IMR-90 (cell line): ENCODE measurements at regions not wholly inside any gene's neighbourhood (a gene's known extent, or its start where the extent isn't known, plus 50 kb on each side); places are given as distances from the start of the nearest gene placed in this dataset.
A peak's percentile ranks its signal among the peaks of the same experiment; 100 is the strongest.

Source experiments
- ATAC-seq: fragments of 200-7000 bp; cut with Tn5 transposase; 2 replicates; pipeline ENCODE4 v1.9.1; 2020; ENCODE audit warnings: low read depth, mild to moderate bottlenecking, moderate library complexity
- BruUV-seq: library from RNA; stranded (reverse); fragments of 400-500 nt; replicated peaks from 2 replicates; lab custom pipeline; 2021; lab: Mats Ljungman, UMichigan
- CTCF ChIA-PET: fragments of 300-600 bp; formaldehyde crosslinking; extraction: SDS; loops from one replicate; lab custom pipeline; 2021; ENCODE audit warnings: antibody characterized with exemption; lab: Yijun Ruan, JAX
- POLR2A ChIA-PET: fragments of 300-600 bp; sonication (Branson Sonifier 250); formaldehyde crosslinking; loops from one replicate; lab custom pipeline; 2022; ENCODE audit warnings: antibody characterized with exemption; ENCODE audit not compliant: unreplicated experiment; lab: Charles Lee
- DNase-seq: peaks from one replicate; pipeline ENCODE4 v3.0.0; 2013
- H2AFZ ChIP-seq: replicated peaks from 2 replicates; pipeline ENCODE3; 2013; ENCODE audit warnings: low read length, mild to moderate bottlenecking; ENCODE audit not compliant: poor library complexity
- H2AK5ac ChIP-seq: 2 replicates; pipeline ENCODE4 v1.6.1; 2013; ENCODE audit warnings: low read depth, low read length, inconsistent platforms
- H2AK9ac ChIP-seq: replicated peaks from 2 replicates; pipeline ENCODE3; 2013; ENCODE audit warnings: mild to moderate bottlenecking, low read depth, low read length, moderate library complexity; ENCODE audit not compliant: poor library complexity
- H2BK120ac ChIP-seq: 2 replicates; pipeline ENCODE4 v1.6.1; 2013; ENCODE audit warnings: low read depth, low read length, inconsistent platforms
- H2BK15ac ChIP-seq: 3 replicates; pipeline ENCODE4 v1.6.1; 2013; ENCODE audit warnings: low read depth, low read length, inconsistent platforms
- H2BK20ac ChIP-seq: 2 replicates; pipeline ENCODE4 v1.6.1; 2013; ENCODE audit warnings: low read depth, mild to moderate bottlenecking, inconsistent platforms, low read length, moderate library complexity
- H2BK5ac ChIP-seq: 2 replicates; pipeline ENCODE4 v1.6.1; 2013; ENCODE audit warnings: mild to moderate bottlenecking, low read depth, low read length, inconsistent platforms; ENCODE audit not compliant: poor library complexity, severe bottlenecking
- H3K14ac ChIP-seq: replicated peaks from 2 replicates; pipeline ENCODE4 v1.6.1; 2013; ENCODE audit warnings: low read depth, low read length, inconsistent platforms
- H3K18ac ChIP-seq: 2 replicates; pipeline ENCODE4 v1.6.1; 2013; ENCODE audit warnings: low read depth, low read length, control low read depth
- H3K23ac ChIP-seq: 2 replicates; pipeline ENCODE4 v1.6.1; 2013; ENCODE audit warnings: low read depth, low read length, inconsistent platforms
- H3K27ac ChIP-seq: 2 replicates; pipeline ENCODE4 v1.5.1; 2013; ENCODE audit warnings: mild to moderate bottlenecking, control low read depth, low read length; ENCODE audit not compliant: insufficient read depth
- H3K27me3 ChIP-seq: 2 replicates; pipeline ENCODE4 v1.6.1; 2013; ENCODE audit warnings: low read length; ENCODE audit not compliant: control insufficient read depth, insufficient read depth
- H3K36me3 ChIP-seq: 2 replicates; pipeline ENCODE4 v1.6.1; 2013; ENCODE audit warnings: low read length, mixed read lengths; ENCODE audit not compliant: control insufficient read depth, insufficient read depth
- H3K4ac ChIP-seq: 2 replicates; pipeline ENCODE4 v1.6.1; 2013; ENCODE audit warnings: low read depth, low read length, inconsistent platforms
- H3K4me1 ChIP-seq: 2 replicates; pipeline ENCODE4 v1.6.1; 2013; ENCODE audit warnings: low read length, mixed read lengths; ENCODE audit not compliant: control insufficient read depth, insufficient read depth
- H3K4me2 ChIP-seq: 2 replicates; pipeline ENCODE4 v1.6.1; 2013; ENCODE audit warnings: low read depth, mild to moderate bottlenecking, control low read depth, low read length, moderate library complexity
- H3K4me3 ChIP-seq: 2 replicates; pipeline ENCODE4 v1.5.1; 2013; ENCODE audit warnings: low read depth, mild to moderate bottlenecking, control low read depth, low read length, moderate library complexity; ENCODE audit not compliant: insufficient read depth
- H3K56ac ChIP-seq: 2 replicates; pipeline ENCODE4 v1.6.1; 2013; ENCODE audit warnings: low read length, inconsistent platforms; ENCODE audit not compliant: insufficient read depth; ENCODE audit errors: extremely low read depth
- H3K79me1 ChIP-seq, 2 experiments: 2 replicates each; pipeline ENCODE4 v1.6.1; 2013; ENCODE audit warnings: low read length in 2 of 2, inconsistent platforms in 1 of 2, low read depth in 1 of 2
- H3K9ac ChIP-seq: 2 replicates; pipeline ENCODE4 v1.6.1; 2013; ENCODE audit warnings: low read depth, low read length, control low read depth
- H3K9me1 ChIP-seq: 2 replicates; pipeline ENCODE4 v1.6.1; 2013; ENCODE audit warnings: low read length, inconsistent platforms; ENCODE audit not compliant: insufficient read depth
- H3K9me3 ChIP-seq: 2 replicates; pipeline ENCODE4 v1.6.1; 2013; ENCODE audit warnings: low read length; ENCODE audit not compliant: control insufficient read depth, insufficient read depth
- H4K20me1 ChIP-seq: 2 replicates; pipeline ENCODE4 v1.6.1; 2013; ENCODE audit warnings: low read length, inconsistent platforms; ENCODE audit not compliant: insufficient read depth
- H4K5ac ChIP-seq: 2 replicates; pipeline ENCODE4 v1.6.1; 2013; ENCODE audit warnings: mild to moderate bottlenecking, low read depth, low read length, control low read depth
- H4K8ac ChIP-seq, 2 experiments: 2 replicates each; pipeline ENCODE4 v1.6.1; 2013; ENCODE audit warnings: low read depth in 2 of 2, low read length in 2 of 2, control low read depth in 1 of 2, inconsistent platforms in 1 of 2
- H4K91ac ChIP-seq: 2 replicates; pipeline ENCODE4 v1.6.1; 2013; ENCODE audit warnings: low read depth, low read length, inconsistent platforms; ENCODE audit not compliant: insufficient read depth
- BHLHE40 ChIP-seq: fragments of 150-350 bp; IDR thresholded peaks from 2 replicates; pipeline ENCODE4 v1.6.1; 2016; ENCODE audit warnings: mild to moderate bottlenecking, low read depth, low read length
- CEBPB ChIP-seq: IDR thresholded peaks from 2 replicates; pipeline ENCODE4 v1.6.1; 2012; ENCODE audit warnings: low read depth, low read length, improper control_type of control experiment
- ELK1 ChIP-seq: fragments of 150-350 bp; IDR thresholded peaks from 2 replicates; pipeline ENCODE4 v1.6.1; 2016; ENCODE audit warnings: low read depth, mild to moderate bottlenecking, low read length, moderate library complexity, borderline replicate concordance
- FOS ChIP-seq: fragments of 150-350 bp; IDR thresholded peaks from 2 replicates; pipeline ENCODE4 v1.6.1; 2016; ENCODE audit warnings: low read depth, low read length
- MAFK ChIP-seq: IDR thresholded peaks from 2 replicates; pipeline ENCODE4 v1.6.1; 2012; ENCODE audit warnings: low read depth, low read length, improper control_type of control experiment
- MAZ ChIP-seq: IDR thresholded peaks from 2 replicates; pipeline ENCODE4 v1.6.1; 2012; ENCODE audit warnings: low read depth, mild to moderate bottlenecking, low read length, improper control_type of control experiment, moderate library complexity, borderline replicate concordance
- NFE2L2 ChIP-seq: fragments of 150-350 bp; IDR thresholded peaks from 2 replicates; pipeline ENCODE4 v1.6.1; 2016; ENCODE audit warnings: low read depth, mild to moderate bottlenecking, low read length
- RFX5 ChIP-seq: IDR thresholded peaks from 2 replicates; pipeline ENCODE4 v1.8.0; 2012; ENCODE audit warnings: low read depth, mild to moderate bottlenecking, low read length, moderate library complexity
- USF2 ChIP-seq: fragments of 150-350 bp; IDR thresholded peaks from 2 replicates; pipeline ENCODE4 v1.6.1; 2017; ENCODE audit warnings: mild to moderate bottlenecking, antibody characterized with exemption, low read length, low read depth
- WGBS, 2 experiments: methylation state at CpG; one replicate each; pipeline versions ENCODE4 v1.1.5 to v1.1.7; 2013; ENCODE audit warnings: missing lambda C conversion rate in 2 of 2; ENCODE audit not compliant: insufficient read length in 1 of 2; ENCODE audit errors: extremely low coverage in 2 of 2; 5-methylcytosine and 5-hydroxymethylcytosine counted together
- dilution Hi-C: fragments of 300-500 bp; cut with HindIII; formaldehyde crosslinking; loops from one replicate; pipeline ENCODE4 v1.14.3; 2018; ENCODE audit warnings: low sequenced_read_pairs; ENCODE audit not compliant: unreplicated experiment
- in situ Hi-C: fragments of 300-500 bp; cut with MboI; formaldehyde crosslinking; loops from 3 replicates; pipeline ENCODE4 v1.14.3; 2019; ENCODE audit warnings: low sequenced_read_pairs, inconsistent platforms, mixed read lengths
- intact Hi-C: fragments of 100-400 bp; cut with micrococcal nuclease; formaldehyde crosslinking; loops from 2 replicates; pipeline ENCODE4 v1.10.0; 2022

GRCh38 chr9:36731068-36731956, 158.6 kb downstream of the MELK start:
- Histone ChIP-seq H4K20me1 (no peaks in the 10 kb centered on the region), H3K9me1 (no peaks in the 10 kb centered on the region), H2BK20ac (no peak overlapping the region), H3K4ac (no peak overlapping the region), H2BK5ac (no peak overlapping the region), H2AK9ac (no peak overlapping the region), H3K9ac (no peak overlapping the region), H3K27me3 (peaks cover 2% of the 10 kb centered on the region; the same call in 1 of the 2 replicates), H3K9me3 (no peaks in the 10 kb centered on the region), H2BK120ac (no peak overlapping the region), H3K14ac (no peak overlapping the region), H3K4me3 (no peak overlapping the region), H3K4me2 (peak overlapping the region; percentile 8; the same call in 1 of the 2 replicates), H3K23ac (no peak overlapping the region), H3K56ac (no peak overlapping the region), H4K8ac (no peak overlapping the region; a peak in 1 of 4 replicates), H2BK15ac (no peak overlapping the region), H3K27ac (peak overlapping the region; percentile 22; the same call in 1 of the 2 replicates), H2AK5ac (no peak overlapping the region), H3K36me3 (no peaks in the 10 kb centered on the region), H3K18ac (peak overlapping the region; percentile 36; the same call in 1 of the 2 replicates), H3K79me1 (no peaks in the 10 kb centered on the region), H4K5ac (peak overlapping the region; percentile 39; the same call in 1 of the 2 replicates), H3K4me1 (no peaks in the 10 kb centered on the region), H2AFZ (peak overlapping the region; percentile 2), H4K91ac (no peak overlapping the region)
- DNase-seq = peak; percentile 74
- in situ Hi-C loops = loop anchor here (5.0 kb wide), 1 partner anchor 99 kb away; no protein-coding TSS in a partner anchor
- ATAC-seq = no peak
- POLR2A ChIA-PET = interaction anchor here (0.7 kb wide), 1 partner anchor 8 kb away, joined by 3 read pairs; no protein-coding TSS in a partner anchor
- intact Hi-C loops = no loop called here
- WGBS, 2 experiments = no CpG with 5 or more reads among the region's 10 CpGs
- dilution Hi-C loops = no loop called here
- CTCF ChIA-PET = no interaction called here
- BruUV-seq = no TSS peak
- TF ChIP-seq BHLHE40 (no peak), NFE2L2 (no peak), ELK1 (no peak), MAFK (no peak), USF2 (no peak), FOS (no peak), RFX5 (no peak), MAZ (no peak), CEBPB (no peak)
